ENCODE measurements at regions not wholly inside any gene's neighbourhood (a gene's known extent, or its start where the extent isn't known, plus 50 kb on each side); places are given as distances from the start of the nearest gene placed in this dataset.

GRCh38 chr11:109121173-109121932 is 300.6 kb upstream of the C11orf87 start (continued):
- TF ChIP-seq, protein P1, sequence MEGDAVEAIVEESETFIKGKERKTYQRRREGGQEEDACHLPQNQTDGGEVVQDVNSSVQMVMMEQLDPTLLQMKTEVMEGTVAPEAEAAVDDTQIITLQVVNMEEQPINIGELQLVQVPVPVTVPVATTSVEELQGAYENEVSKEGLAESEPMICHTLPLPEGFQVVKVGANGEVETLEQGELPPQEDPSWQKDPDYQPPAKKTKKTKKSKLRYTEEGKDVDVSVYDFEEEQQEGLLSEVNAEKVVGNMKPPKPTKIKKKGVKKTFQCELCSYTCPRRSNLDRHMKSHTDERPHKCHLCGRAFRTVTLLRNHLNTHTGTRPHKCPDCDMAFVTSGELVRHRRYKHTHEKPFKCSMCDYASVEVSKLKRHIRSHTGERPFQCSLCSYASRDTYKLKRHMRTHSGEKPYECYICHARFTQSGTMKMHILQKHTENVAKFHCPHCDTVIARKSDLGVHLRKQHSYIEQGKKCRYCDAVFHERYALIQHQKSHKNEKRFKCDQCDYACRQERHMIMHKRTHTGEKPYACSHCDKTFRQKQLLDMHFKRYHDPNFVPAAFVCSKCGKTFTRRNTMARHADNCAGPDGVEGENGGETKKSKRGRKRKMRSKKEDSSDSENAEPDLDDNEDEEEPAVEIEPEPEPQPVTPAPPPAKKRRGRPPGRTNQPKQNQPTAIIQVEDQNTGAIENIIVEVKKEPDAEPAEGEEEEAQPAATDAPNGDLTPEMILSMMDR (IDR thresholded peaks at IDR 0.05 in 2 of 3, conservative IDR thresholded peaks at IDR 0.05 in 1 of 3; ENCODE audit: borderline replicate concordance in 1 of 3, insufficient read depth in 1 of 3, low read depth in 2 of 3, low read length in 2 of 3): no peak

DNA sequence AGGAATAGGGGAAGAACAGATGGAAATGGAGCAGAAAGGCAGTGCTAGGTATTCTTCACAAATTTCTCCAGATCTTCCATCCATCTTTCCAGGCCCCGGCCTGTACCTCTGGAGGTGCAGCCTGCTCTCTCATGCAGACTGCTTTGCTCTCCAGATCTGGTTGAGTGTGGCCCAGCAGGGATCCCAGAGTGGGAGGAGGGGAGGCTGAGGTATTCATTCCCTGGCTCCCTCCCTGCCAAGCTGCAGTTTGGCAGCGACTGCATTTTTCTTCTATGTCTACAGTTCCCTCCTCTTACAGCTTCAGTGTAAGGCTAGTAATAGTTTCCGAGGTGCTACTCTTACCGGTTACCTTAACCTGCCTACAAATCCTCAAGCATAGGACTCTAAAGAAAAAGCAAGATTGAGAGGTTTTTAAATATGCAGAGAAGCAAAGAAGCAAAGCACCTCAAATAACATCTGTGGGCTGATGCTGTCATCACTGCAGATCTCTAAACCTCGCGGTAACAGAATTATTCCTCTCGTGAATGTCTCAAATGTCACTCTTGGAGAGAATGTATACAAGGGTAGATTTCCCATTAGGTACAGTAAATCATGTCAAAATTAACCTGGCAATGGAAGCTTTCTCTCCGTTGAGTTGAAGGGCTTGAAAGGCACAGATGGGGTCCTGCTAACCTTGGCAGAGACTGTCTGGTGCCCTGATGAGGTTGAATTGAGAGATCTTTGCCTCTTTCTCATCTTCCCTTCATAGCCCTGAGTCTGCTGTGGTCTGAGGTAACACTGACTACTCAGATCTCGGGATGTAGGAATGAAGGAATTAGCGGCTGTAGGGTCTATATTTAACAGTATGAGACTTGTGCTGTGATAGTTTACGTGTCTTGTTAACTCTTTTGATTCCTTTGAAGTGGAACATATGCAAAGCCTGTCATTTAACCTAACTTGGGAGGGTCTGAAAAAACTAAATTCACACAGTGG is 297.9 kb upstream of the C11orf87 start:
- no peaks in the 10 kb centered on the region for H3K79me2 ChIP-seq (ENCODE audit: insufficient read depth, low read length)
- DNase-seq (ENCODE audit: low read depth, low spot score) (no peak), ATAC-seq (no peak)
- no peak overlapping the region for H3K4me3 ChIP-seq (replicated peaks in 1 of 2; ENCODE audit: low read depth in 1 of 2, low read length in 2 of 2)
- no peak overlapping the region for H2AFZ ChIP-seq (ENCODE audit: low read depth, low read length, poor library complexity, severe bottlenecking)
- CTCF ChIA-PET: no interaction called here
- H3K9me3 ChIP-seq (ENCODE audit: control insufficient read depth in 1 of 2, insufficient read depth in 1 of 2, low read depth in 1 of 2, low read length in 2 of 2): no peaks in the 10 kb centered on the region
- no peak overlapping the region for H3K27ac ChIP-seq (ENCODE audit: low read depth, low read length)
- POLR2A ChIA-PET: no interaction called here
- no peak overlapping the region for H3K9ac ChIP-seq (ENCODE audit: low read length)
- H3K27me3 ChIP-seq (ENCODE audit: insufficient read depth, low read length): no peaks in the 10 kb centered on the region
- H4K20me1 ChIP-seq (ENCODE audit: insufficient read depth): no peaks in the 10 kb centered on the region
- no peak overlapping the region for H3K4me2 ChIP-seq (ENCODE audit: low read length)
- H3K36me3 ChIP-seq (ENCODE audit: control insufficient read depth in 1 of 2, insufficient read depth in 2 of 2, low read length in 2 of 2): no peaks in the 10 kb centered on the region
- intact Hi-C loops (cut with micrococcal nuclease): no loop called here
- BruUV-seq (replicated peaks): no TSS peak
- TF ChIP-seq SRF (IDR thresholded peaks at IDR 0.05; ENCODE audit: low read depth): no peak
- no peak for TF ChIP-seq EZH2 (IDR thresholded peaks at IDR 0.05)
- TF ChIP-seq SIN3A (IDR thresholded peaks at IDR 0.05; ENCODE audit: low read depth): no peak
- no peak for TF ChIP-seq ELF1 (IDR thresholded peaks at IDR 0.05; ENCODE audit: borderline replicate concordance, low read depth)
- no peak for TF ChIP-seq YY1 (IDR thresholded peaks at IDR 0.05; ENCODE audit: extremely low read depth, insufficient replicate concordance, low read depth, low read length)
- no peak for TF ChIP-seq RAD21 (IDR thresholded peaks at IDR 0.05; ENCODE audit: low read depth)
- TF ChIP-seq, protein P2, sequence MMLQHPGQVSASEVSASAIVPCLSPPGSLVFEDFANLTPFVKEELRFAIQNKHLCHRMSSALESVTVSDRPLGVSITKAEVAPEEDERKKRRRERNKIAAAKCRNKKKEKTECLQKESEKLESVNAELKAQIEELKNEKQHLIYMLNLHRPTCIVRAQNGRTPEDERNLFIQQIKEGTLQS (IDR thresholded peaks at IDR 0.05): no peak
- TF ChIP-seq, protein P1 (IDR thresholded peaks at IDR 0.05 in 2 of 3, conservative IDR thresholded peaks at IDR 0.05 in 1 of 3; ENCODE audit: borderline replicate concordance in 1 of 3, insufficient read depth in 1 of 3, low read depth in 2 of 3, low read length in 2 of 3): no peak
- TF ChIP-seq ZFX (IDR thresholded peaks at IDR 0.05): no peak
- TF ChIP-seq CBX3 (IDR thresholded peaks at IDR 0.05; ENCODE audit: low read depth): no peak
- RAD21 ChIA-PET (ENCODE audit: low non-redundant PET in 1 of 2, low total read pairs in 2 of 2, uncharacterized antibody in 2 of 2, unreplicated experiment in 2 of 2): no interaction called here
- no peaks in the 10 kb centered on the region for H3K4me1 ChIP-seq (ENCODE audit: control insufficient read depth in 1 of 2, insufficient read depth in 2 of 2, low read length in 2 of 2)
- no peaks in the 10 kb centered on the region for H3K9me2 ChIP-seq (ENCODE audit: insufficient read depth)
